ENCODE measurements at regions not wholly inside any gene's neighbourhood (a gene's known extent, or its start where the extent isn't known, plus 50 kb on each side); places are given as distances from the start of the nearest gene placed in this dataset.

GRCh38 chr14:30153717-30154116, 226.1 kb upstream of the PRKD1 start:
- no peaks in the 10 kb centered on the region for H3K4me1 ChIP-seq (ENCODE audit: low read length)
- no peak for DNase-seq
- no peaks in the 10 kb centered on the region for H3K9me3 ChIP-seq (replicated peaks; ENCODE audit: insufficient read depth, low read length)
- no peak overlapping the region for H3K4me2 ChIP-seq (ENCODE audit: low read depth, low read length)
- H3K27ac ChIP-seq (ENCODE audit: low read length), result no peak overlapping the region
- no peak overlapping the region for H3K9ac ChIP-seq (ENCODE audit: low read length)
- TF ChIP-seq EZH2phosphoT487 (IDR thresholded peaks at IDR 0.05; ENCODE audit: low read length) (no peak), CTCF (IDR thresholded peaks at IDR 0.05; ENCODE audit: low read length) (no peak), EZH2 (optimal IDR thresholded peaks at IDR 0.05; ENCODE audit: low read depth, low read length) (no peak)
- H3K36me3 ChIP-seq (replicated peaks; ENCODE audit: insufficient read depth, low read length), result no peaks in the 10 kb centered on the region
- H3K4me3 ChIP-seq (ENCODE audit: low read length), result no peak overlapping the region
- H2AFZ ChIP-seq (ENCODE audit: low read length), result no peak overlapping the region
- H3K27me3 ChIP-seq (replicated peaks; ENCODE audit: insufficient read depth, low read length), result no peaks in the 10 kb centered on the region
- H3F3A ChIP-seq (ENCODE audit: insufficient read depth, low read length), result no peaks in the 10 kb centered on the region
- no peaks in the 10 kb centered on the region for H3K9me2 ChIP-seq (replicated peaks; ENCODE audit: insufficient read depth, low read length)
- H4K20me1 ChIP-seq (ENCODE audit: insufficient read depth, low read length), result no peaks in the 10 kb centered on the region
- no peaks in the 10 kb centered on the region for H3K79me2 ChIP-seq (ENCODE audit: low read length)

GRCh38 chr14:30156571-30156970, 228.9 kb upstream of the PRKD1 start:
- Histone ChIP-seq H3K27me3 (replicated peaks; ENCODE audit: insufficient read depth, low read length) (no peaks in the 10 kb centered on the region), H3K4me1 (ENCODE audit: low read length) (no peaks in the 10 kb centered on the region), H3F3A (ENCODE audit: insufficient read depth, low read length) (no peaks in the 10 kb centered on the region), H3K27ac (ENCODE audit: low read length) (no peak overlapping the region), H3K4me3 (ENCODE audit: low read length) (no peak overlapping the region), H3K36me3 (replicated peaks; ENCODE audit: insufficient read depth, low read length) (no peaks in the 10 kb centered on the region), H3K9ac (ENCODE audit: low read length) (no peak overlapping the region), H3K9me2 (replicated peaks; ENCODE audit: insufficient read depth, low read length) (no peaks in the 10 kb centered on the region), H3K79me2 (ENCODE audit: low read length) (no peaks in the 10 kb centered on the region), H3K4me2 (ENCODE audit: low read depth, low read length) (no peak overlapping the region), H2AFZ (ENCODE audit: low read length) (no peak overlapping the region), H3K9me3 (replicated peaks; ENCODE audit: insufficient read depth, low read length) (no peaks in the 10 kb centered on the region), H4K20me1 (ENCODE audit: insufficient read depth, low read length) (no peaks in the 10 kb centered on the region)
- no peak for DNase-seq
- no peak for TF ChIP-seq EZH2 (optimal IDR thresholded peaks at IDR 0.05; ENCODE audit: low read depth, low read length)
- TF ChIP-seq CTCF (IDR thresholded peaks at IDR 0.05; ENCODE audit: low read length), result no peak

- no peak for DNase-seq
- TF ChIP-seq CTCF (IDR thresholded peaks at IDR 0.05; ENCODE audit: low read length) (no peak), EZH2 (optimal IDR thresholded peaks at IDR 0.05; ENCODE audit: low read depth, low read length) (no peak), EZH2phosphoT487 (IDR thresholded peaks at IDR 0.05; ENCODE audit: low read length) (no peak)
- Histone ChIP-seq H3K4me1 (ENCODE audit: low read length) (no peaks in the 10 kb centered on the region), H3F3A (ENCODE audit: insufficient read depth, low read length) (no peaks in the 10 kb centered on the region), H3K79me2 (ENCODE audit: low read length) (no peaks in the 10 kb centered on the region), H3K9me3 (replicated peaks; ENCODE audit: insufficient read depth, low read length) (no peaks in the 10 kb centered on the region), H3K27ac (ENCODE audit: low read length) (no peak overlapping the region), H3K27me3 (replicated peaks; ENCODE audit: insufficient read depth, low read length) (no peaks in the 10 kb centered on the region), H3K36me3 (replicated peaks; ENCODE audit: insufficient read depth, low read length) (no peaks in the 10 kb centered on the region), H3K4me2 (ENCODE audit: low read depth, low read length) (no peak overlapping the region), H2AFZ (ENCODE audit: low read length) (no peak overlapping the region), H3K9ac (ENCODE audit: low read length) (no peak overlapping the region), H3K9me2 (replicated peaks; ENCODE audit: insufficient read depth, low read length) (no peaks in the 10 kb centered on the region), H3K4me3 (ENCODE audit: low read length) (no peak overlapping the region), H4K20me1 (ENCODE audit: insufficient read depth, low read length) (no peaks in the 10 kb centered on the region)
These were observed 230.7 kb upstream of the PRKD1 start for GRCh38 chr14:30158299-30158698.
